ENCODE measurements at regions not wholly inside any gene's neighbourhood (a gene's known extent, or its start where the extent isn't known, plus 50 kb on each side); places are given as distances from the start of the nearest gene placed in this dataset.

- intact Hi-C loops (cut with DNase I; ENCODE audit: low total_unique reads): no loop called here
- H3K4me3 ChIP-seq (ENCODE audit: low read depth, poor library complexity, severe bottlenecking): no peak overlapping the region
- 62 to 80% methylated on average over 2 of the region's 2 CpGs for WGBS, 2 donors
- DNase-seq (ENCODE audit: low spot score in 2 of 2): no peak
- TF ChIP-seq POLR2A (IDR thresholded peaks at IDR 0.05): no peak
- TF ChIP-seq CTCF (IDR thresholded peaks at IDR 0.05): no peak
Measured at GRCh38 chr4:160265836-160266235, 1163.0 kb downstream of the RAPGEF2 start.

- 47 to 50% methylated on average over 2 to 3 of the region's 3 CpGs for WGBS, 2 donors
- TF ChIP-seq POLR2A (IDR thresholded peaks at IDR 0.05): no peak
- TF ChIP-seq CTCF (IDR thresholded peaks at IDR 0.05): no peak
- H3K4me3 ChIP-seq (ENCODE audit: low read depth, poor library complexity, severe bottlenecking): no peak overlapping the region
- no peak for DNase-seq (ENCODE audit: low spot score in 2 of 2)
- intact Hi-C loops (cut with DNase I; ENCODE audit: low total_unique reads): no loop called here
Measured at GRCh38 chr4:160276785-160277325, 1174.0 kb downstream of the RAPGEF2 start.

- TF ChIP-seq POLR2A (IDR thresholded peaks at IDR 0.05) (no peak), CTCF (IDR thresholded peaks at IDR 0.05) (no peak)
- DNase-seq (ENCODE audit: low spot score in 2 of 2): no peak
- WGBS, 2 donors: 79 to 100% methylated on average over 1 of the region's 1 CpG
- H3K4me3 ChIP-seq (ENCODE audit: low read depth, poor library complexity, severe bottlenecking): no peak overlapping the region
- intact Hi-C loops (cut with DNase I; ENCODE audit: low total_unique reads): no loop called here
Measured at GRCh38 chr4:160283081-160283480, 1180.2 kb downstream of the RAPGEF2 start.

GRCh38 chr4:160284516-160284915 lies 1181.6 kb downstream of the RAPGEF2 start:
- H3K4me3 ChIP-seq (ENCODE audit: low read depth, poor library complexity, severe bottlenecking): no peak overlapping the region
- intact Hi-C loops (cut with DNase I; ENCODE audit: low total_unique reads): no loop called here
- 79 to 83% methylated on average over 1 of the region's 1 CpG for WGBS, 2 donors
- DNase-seq (ENCODE audit: low spot score in 2 of 2): no peak
- no peak for TF ChIP-seq POLR2A (IDR thresholded peaks at IDR 0.05)
- no peak for TF ChIP-seq CTCF (IDR thresholded peaks at IDR 0.05)

- no peak for TF ChIP-seq CTCF (IDR thresholded peaks at IDR 0.05)
- intact Hi-C loops (cut with DNase I; ENCODE audit: low total_unique reads): no loop called here
- WGBS, 2 donors: 41 to 55% methylated on average over 1 of the region's 1 CpG
- DNase-seq (ENCODE audit: low spot score in 2 of 2): no peak
- no peak overlapping the region for H3K4me3 ChIP-seq (ENCODE audit: low read depth, poor library complexity, severe bottlenecking)
Measured at GRCh38 chr4:160286051-160286450, 1183.2 kb downstream of the RAPGEF2 start.

GRCh38 chr4:160296476-160296875 lies 1193.6 kb downstream of the RAPGEF2 start:
- no peak for DNase-seq (ENCODE audit: low spot score in 2 of 2)
- WGBS, 2 donors: 68 to 81% methylated on average over 1 of the region's 1 CpG
- H3K4me3 ChIP-seq (ENCODE audit: low read depth, poor library complexity, severe bottlenecking): no peak overlapping the region
- intact Hi-C loops (cut with DNase I; ENCODE audit: low total_unique reads): no loop called here
- TF ChIP-seq CTCF (IDR thresholded peaks at IDR 0.05) (no peak), POLR2A (IDR thresholded peaks at IDR 0.05) (no peak)

All from lower leg skin (tissue), 4 donors.